PC-9 (cell line): ENCODE measurements at regions not wholly inside any gene's neighbourhood (a gene's known extent, or its start where the extent isn't known, plus 50 kb on each side); places are given as distances from the start of the nearest gene placed in this dataset.

Experiments
- BruUV-seq: library from RNA; stranded (reverse); fragments of 400-500 nt; replicated peaks from 2 replicates; lab custom pipeline; 2021; lab: Mats Ljungman, UMichigan
- CTCF ChIA-PET: fragments of 300-600 bp; sonication (Branson Sonifier 250); formaldehyde crosslinking; loops from one replicate; lab custom pipeline; 2022; ENCODE audit warnings: antibody characterized with exemption; lab: Charles Lee
- POLR2A ChIA-PET: fragments of 300-600 bp; sonication (Branson Sonifier 250); formaldehyde crosslinking; loops from one replicate; lab custom pipeline; 2022; ENCODE audit warnings: antibody characterized with exemption; ENCODE audit not compliant: unreplicated experiment; lab: Charles Lee
- DNase-seq, 2 experiments: peaks; one replicate each; pipeline versions ENCODE4 v3.0.0 to v3.0.0-alpha.2; 2015 to 2022; ENCODE audit warnings: mixed read lengths in 1 of 2
- H2AFZ ChIP-seq: fragments of 200-600 bp; sonication (generic); 2 replicates; pipeline ENCODE4 v1.8.1; 2017; ENCODE audit warnings: antibody characterized with exemption
- H3F3A ChIP-seq: fragments of 200-600 bp; sonication (generic); 2 replicates; pipeline ENCODE4 v1.8.1; 2017; ENCODE audit warnings: antibody characterized with exemption, mild to moderate bottlenecking, low read depth; ENCODE audit not compliant: insufficient read depth
- H3K27ac ChIP-seq: fragments of 200-600 bp; sonication (generic); 2 replicates; pipeline ENCODE4 v1.6.1; 2016; ENCODE audit warnings: mixed run types
- H3K27me3 ChIP-seq: fragments of 200-600 bp; sonication (generic); 2 replicates; pipeline ENCODE4 v1.6.1; 2016; ENCODE audit warnings: low read depth, mixed run types; ENCODE audit not compliant: insufficient read depth
- H3K36me3 ChIP-seq: fragments of 200-600 bp; sonication (generic); 2 replicates; pipeline ENCODE4 v1.6.1; 2016; ENCODE audit warnings: low read depth, mixed run types
- H3K4me1 ChIP-seq: fragments of 200-600 bp; sonication (generic); replicated peaks from 2 replicates; pipeline ENCODE4 v1.6.1; 2016; ENCODE audit warnings: mixed run types; ENCODE audit not compliant: insufficient read depth
- H3K4me2 ChIP-seq: fragments of 200-600 bp; sonication (generic); 2 replicates; pipeline ENCODE4 v1.6.1; 2017; ENCODE audit warnings: mixed run types
- H3K4me3 ChIP-seq: fragments of 200-600 bp; sonication (generic); 2 replicates; pipeline ENCODE4 v1.6.1; 2016; ENCODE audit warnings: mixed run types
- H3K79me2 ChIP-seq: fragments of 200-600 bp; sonication (generic); 2 replicates; pipeline ENCODE4 v1.6.1; 2017; ENCODE audit warnings: low read depth, mixed run types
- H3K9me2 ChIP-seq: fragments of 200-600 bp; sonication (generic); 2 replicates; pipeline ENCODE4 v1.8.1; 2017; ENCODE audit warnings: mild to moderate bottlenecking; ENCODE audit not compliant: insufficient read depth
- H3K9me3 ChIP-seq: fragments of 200-600 bp; sonication (generic); 2 replicates; pipeline ENCODE4 v1.8.1; 2016; ENCODE audit warnings: low read depth; ENCODE audit not compliant: insufficient read depth
- H4K20me1 ChIP-seq: fragments of 200-600 bp; sonication (generic); 2 replicates; pipeline ENCODE4 v1.8.1; 2017; ENCODE audit not compliant: insufficient read depth
- EZH2 ChIP-seq: fragments of 200-600 bp; sonication (generic); IDR thresholded peaks from 2 replicates; pipeline ENCODE4 v1.8.0; 2017; ENCODE audit warnings: antibody characterized with exemption, low read depth
- intact Hi-C: fragments of 100-400 bp; cut with micrococcal nuclease; formaldehyde crosslinking; loops from one replicate; pipeline ENCODE4 v1.10.0; 2022; ENCODE audit not compliant: unreplicated experiment
- TF ChIP-seq, protein P1 (sequence below): fragments of 200-600 bp; sonication (generic); conservative IDR thresholded peaks from 2 replicates; pipeline ENCODE4 v1.6.1; 2017; ENCODE audit warnings: mixed run types, antibody characterized with exemption, mild to moderate bottlenecking, moderate library complexity

DNA sequence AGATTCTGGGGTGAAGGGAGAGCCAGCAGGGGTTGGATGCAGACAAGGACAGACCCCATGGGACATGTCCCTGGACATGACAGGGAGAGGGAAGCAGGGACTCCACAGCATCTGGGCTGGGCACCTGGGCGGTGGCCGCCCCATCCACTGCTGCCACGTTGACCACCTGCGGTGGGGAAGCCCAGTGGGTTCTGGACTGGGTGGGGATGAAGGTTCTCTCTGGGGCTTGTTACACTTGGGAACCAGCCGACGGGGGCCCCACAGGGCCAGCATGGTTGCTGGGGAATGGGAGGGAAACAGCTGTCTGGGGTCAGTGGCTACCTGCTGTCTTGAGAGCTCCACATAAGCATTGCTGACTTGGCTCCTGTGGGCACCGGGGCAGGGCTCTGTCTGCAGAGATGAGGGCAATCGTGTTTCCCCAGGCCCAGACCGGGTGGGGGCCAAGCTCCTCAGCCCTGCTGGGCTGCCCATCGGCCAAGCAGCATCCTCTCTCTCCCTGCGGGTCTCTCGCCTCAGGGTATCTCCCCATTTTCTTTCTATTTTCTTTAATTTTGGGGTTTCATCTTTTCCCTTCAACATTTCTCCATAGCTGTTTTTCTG, 443.6 kb upstream of the PFKP start:
- BruUV-seq: no TSS peak
- TF ChIP-seq EZH2: no peak
- TF ChIP-seq, protein P1, sequence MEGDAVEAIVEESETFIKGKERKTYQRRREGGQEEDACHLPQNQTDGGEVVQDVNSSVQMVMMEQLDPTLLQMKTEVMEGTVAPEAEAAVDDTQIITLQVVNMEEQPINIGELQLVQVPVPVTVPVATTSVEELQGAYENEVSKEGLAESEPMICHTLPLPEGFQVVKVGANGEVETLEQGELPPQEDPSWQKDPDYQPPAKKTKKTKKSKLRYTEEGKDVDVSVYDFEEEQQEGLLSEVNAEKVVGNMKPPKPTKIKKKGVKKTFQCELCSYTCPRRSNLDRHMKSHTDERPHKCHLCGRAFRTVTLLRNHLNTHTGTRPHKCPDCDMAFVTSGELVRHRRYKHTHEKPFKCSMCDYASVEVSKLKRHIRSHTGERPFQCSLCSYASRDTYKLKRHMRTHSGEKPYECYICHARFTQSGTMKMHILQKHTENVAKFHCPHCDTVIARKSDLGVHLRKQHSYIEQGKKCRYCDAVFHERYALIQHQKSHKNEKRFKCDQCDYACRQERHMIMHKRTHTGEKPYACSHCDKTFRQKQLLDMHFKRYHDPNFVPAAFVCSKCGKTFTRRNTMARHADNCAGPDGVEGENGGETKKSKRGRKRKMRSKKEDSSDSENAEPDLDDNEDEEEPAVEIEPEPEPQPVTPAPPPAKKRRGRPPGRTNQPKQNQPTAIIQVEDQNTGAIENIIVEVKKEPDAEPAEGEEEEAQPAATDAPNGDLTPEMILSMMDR: no peak

DNA sequence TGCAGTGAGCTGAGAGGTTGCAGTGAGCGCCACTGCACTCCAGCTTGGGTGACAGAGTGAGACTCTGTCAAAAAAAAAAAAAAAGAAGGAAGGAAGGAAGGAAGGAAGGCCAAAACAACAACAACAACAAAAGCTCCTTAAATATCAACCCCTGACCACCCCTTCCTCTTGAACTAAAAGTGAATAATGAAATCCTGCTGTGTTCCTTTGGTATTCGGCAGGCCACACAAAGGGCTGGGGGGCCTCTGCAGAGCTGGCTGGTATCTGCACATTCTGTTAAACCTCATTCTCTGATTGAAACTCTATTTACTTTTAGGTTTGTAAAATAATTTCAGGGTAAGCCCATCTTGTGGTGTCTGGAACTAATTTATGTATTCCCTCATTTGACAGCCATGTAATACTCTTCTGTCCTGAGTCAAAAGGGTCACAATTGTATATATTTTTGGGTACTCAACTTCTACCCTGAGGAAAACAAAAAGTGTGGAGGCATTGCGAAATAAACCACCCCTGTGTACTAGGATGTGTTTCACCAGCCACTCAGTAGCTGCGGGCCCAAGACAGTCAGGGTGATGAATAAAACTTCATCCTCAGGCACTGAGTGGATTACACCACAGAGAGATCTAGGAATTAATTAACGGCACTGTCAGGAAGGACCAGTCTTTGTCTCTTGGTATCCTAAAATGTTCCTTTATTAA, 446.4 kb upstream of the PFKP start:
- H3K4me3 ChIP-seq: no peak overlapping the region
- H3K9me2 ChIP-seq: no peaks in the 10 kb centered on the region
- H3F3A ChIP-seq: no peaks in the 10 kb centered on the region
- peaks cover 10% of the 10 kb centered on the region; the same call in 1 of the 2 replicates for H3K27me3 ChIP-seq
- no peaks in the 10 kb centered on the region for H3K79me2 ChIP-seq
- H3K4me2 ChIP-seq: no peak overlapping the region
- BruUV-seq: no TSS peak
- CTCF ChIA-PET: interaction anchor here (0.7 kb wide), 1 partner anchor 245 kb away, joined by 3 read pairs; no protein-coding TSS in a partner anchor
- no peak overlapping the region for H3K27ac ChIP-seq
- no peak overlapping the region for H2AFZ ChIP-seq
- DNase-seq: no peak
- no peaks in the 10 kb centered on the region for H3K9me3 ChIP-seq
- no peaks in the 10 kb centered on the region for H3K4me1 ChIP-seq
- no peaks in the 10 kb centered on the region for H3K36me3 ChIP-seq
- POLR2A ChIA-PET: no interaction called here
- TF ChIP-seq, protein P1: no peak
- TF ChIP-seq EZH2: no peak
- intact Hi-C loops: no loop called here
- no peaks in the 10 kb centered on the region for H4K20me1 ChIP-seq

More for the DNA sequence above, 443.6 kb upstream of the PFKP start:
- no peaks in the 10 kb centered on the region for H3K9me3 ChIP-seq
- no peaks in the 10 kb centered on the region for H3K9me2 ChIP-seq
- intact Hi-C loops: no loop called here
- DNase-seq: no peak
- ChIA-PET POLR2A (no interaction called here), CTCF (no interaction called here)
- no peak overlapping the region for H3K4me3 ChIP-seq
- H3K4me2 ChIP-seq: no peak overlapping the region
- H3K27ac ChIP-seq: no peak overlapping the region
- no peak overlapping the region for H2AFZ ChIP-seq
- H3K27me3 ChIP-seq: peaks cover 28% of the 10 kb centered on the region; the same call in 1 of the 2 replicates
- H3K4me1 ChIP-seq: no peaks in the 10 kb centered on the region
- no peaks in the 10 kb centered on the region for H3K36me3 ChIP-seq
- H4K20me1 ChIP-seq: no peaks in the 10 kb centered on the region
- H3F3A ChIP-seq: no peaks in the 10 kb centered on the region
- no peaks in the 10 kb centered on the region for H3K79me2 ChIP-seq

DNA sequence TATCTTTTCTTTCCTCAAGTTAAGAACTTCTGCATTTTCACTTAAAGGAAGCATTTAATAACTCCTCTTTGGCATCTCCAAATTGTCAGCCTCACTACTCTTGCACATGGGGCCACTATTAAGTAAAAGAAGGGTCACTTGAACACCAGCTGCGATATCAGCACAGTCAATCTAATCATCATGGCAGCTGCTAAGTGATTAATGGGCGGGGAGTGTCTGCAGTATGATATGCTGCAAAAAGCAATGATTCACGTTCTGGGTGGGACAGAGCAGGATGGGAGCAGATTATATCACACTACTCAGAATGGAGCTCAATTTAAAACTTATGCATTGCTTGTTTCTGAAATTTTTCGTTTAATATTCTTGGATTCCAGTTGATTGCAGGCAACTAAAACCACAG, 447.4 kb upstream of the PFKP start:
- Histone ChIP-seq H3K27me3 (peaks cover 8% of the 10 kb centered on the region; the same call in 1 of the 2 replicates), H3K4me2 (no peak overlapping the region), H3K27ac (no peak overlapping the region), H2AFZ (no peak overlapping the region), H3F3A (no peaks in the 10 kb centered on the region), H3K4me1 (no peaks in the 10 kb centered on the region), H3K9me2 (no peaks in the 10 kb centered on the region), H3K4me3 (no peak overlapping the region), H3K9me3 (no peaks in the 10 kb centered on the region), H4K20me1 (no peaks in the 10 kb centered on the region), H3K79me2 (no peaks in the 10 kb centered on the region), H3K36me3 (no peaks in the 10 kb centered on the region)
- no peak for TF ChIP-seq EZH2
- TF ChIP-seq, protein P1: no peak
- POLR2A ChIA-PET: no interaction called here
- intact Hi-C loops: no loop called here
- CTCF ChIA-PET: no interaction called here
- DNase-seq: no peak
- no TSS peak for BruUV-seq
